Activated T-cell treated with anti-CD3 and anti-CD28 coated beads, Interleukin-2, amount 50 U/mL, for 72 hours (primary cell): ENCODE measurements at regions not wholly inside any gene's neighbourhood (a gene's known extent, or its start where the extent isn't known, plus 50 kb on each side); places are given as distances from the start of the nearest gene placed in this dataset.
"Not testable (repeated sequence)": the region's sequence is repeated elsewhere in the genome, so short reads cannot be mapped to it uniquely, and the experiment has no call there.

Source experiments
- ATAC-seq, 2 donors: fragments of 150-1000 bp; cut with Tn5 transposase; replicated peaks in 1 of 2; 2 replicates each; pipeline ENCODE4 v1.10.0; 2021; ENCODE audit warnings: moderate library complexity in 2 of 2, mild to moderate bottlenecking in 1 of 2
- DNase-seq, 2 donors: peaks; one replicate each; pipeline ENCODE4 v3.0.0; 2021 to 2022; ENCODE audit warnings: mixed read lengths in 1 of 2
- H3K27ac Mint-ChIP-seq: one replicate; pipeline ENCODE4 v1.8.0; 2022; ENCODE audit warnings: mild to moderate bottlenecking, moderate library complexity, mixed read lengths
- H3K27me3 Mint-ChIP-seq: one replicate; pipeline ENCODE4 v1.8.0; 2022; ENCODE audit warnings: low read depth, mixed read lengths
- H3K36me3 Mint-ChIP-seq, 2 donors: one replicate each; pipeline ENCODE4 v1.8.0; 2022; ENCODE audit warnings: mixed read lengths in 2 of 2, mild to moderate bottlenecking in 1 of 2; ENCODE audit not compliant: insufficient read depth in 2 of 2
- H3K4me1 Mint-ChIP-seq: one replicate; pipeline ENCODE4 v1.8.0; 2022; ENCODE audit warnings: low read depth, mixed read lengths
- H3K4me3 Mint-ChIP-seq, 2 donors: one replicate each; pipeline ENCODE4 v1.8.0; 2022; ENCODE audit warnings: mild to moderate bottlenecking in 2 of 2, mixed read lengths in 2 of 2, moderate library complexity in 2 of 2
- H3K9me3 Mint-ChIP-seq, 2 donors: one replicate each; pipeline ENCODE4 v1.8.0; 2022; ENCODE audit warnings: mixed read lengths in 2 of 2

GRCh38 chr10:34904191-34904590, 89.1 kb upstream of the PARD3 start:
- Mint-ChIP-seq H3K36me3 (no peaks in the 10 kb centered on the region), H3K27ac (no peak overlapping the region), H3K4me1 (no peaks in the 10 kb centered on the region), H3K27me3 (no peaks in the 10 kb centered on the region), H3K4me3 (no peak overlapping the region), H3K9me3 (no peaks in the 10 kb centered on the region)
- ATAC-seq (no peak), DNase-seq (no peak)

- no peak for ATAC-seq
- H3K4me1 Mint-ChIP-seq: no peaks in the 10 kb centered on the region
- DNase-seq: no peak
- no peaks in the 10 kb centered on the region for H3K36me3 Mint-ChIP-seq
- no peaks in the 10 kb centered on the region for H3K9me3 Mint-ChIP-seq
- no peak overlapping the region for H3K4me3 Mint-ChIP-seq
- H3K27me3 Mint-ChIP-seq: no peaks in the 10 kb centered on the region
- H3K27ac Mint-ChIP-seq: no peak overlapping the region
Measured at GRCh38 chr10:34899161-34899560, 84.1 kb upstream of the PARD3 start.

- Mint-ChIP-seq H3K9me3 (no peaks in the 10 kb centered on the region), H3K27ac (no peak overlapping the region), H3K27me3 (no peaks in the 10 kb centered on the region), H3K4me1 (no peaks in the 10 kb centered on the region), H3K4me3 (no peak overlapping the region), H3K36me3 (no peaks in the 10 kb centered on the region)
- ATAC-seq (no peak), DNase-seq (no peak)
Measured at GRCh38 chr10:34895977-34896376, 80.9 kb upstream of the PARD3 start.

DNA sequence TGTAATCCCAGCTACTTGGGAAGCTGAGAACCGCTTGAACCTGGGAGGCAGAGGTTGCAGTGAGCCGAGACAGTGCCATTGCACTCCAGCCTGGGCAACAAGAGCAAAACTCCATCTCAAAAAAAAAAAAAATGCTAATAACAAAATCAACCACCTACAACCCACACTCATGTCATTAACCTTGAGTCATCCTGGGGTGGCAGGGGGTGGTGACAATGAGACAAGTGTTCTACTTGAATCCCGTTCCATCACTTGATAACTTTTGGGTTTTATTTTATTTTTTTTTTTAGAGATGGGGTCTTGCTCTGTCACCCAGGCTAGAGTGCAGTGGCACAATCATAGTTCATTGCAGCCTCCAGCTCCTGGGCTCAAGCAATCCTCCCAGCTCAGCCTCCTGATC, 80.0 kb upstream of the PARD3 start:
- not testable (repeated sequence) for H3K9me3 Mint-ChIP-seq, DNase-seq, H3K27me3 Mint-ChIP-seq, H3K4me3 Mint-ChIP-seq, H3K36me3 Mint-ChIP-seq, ATAC-seq, H3K4me1 Mint-ChIP-seq, H3K27ac Mint-ChIP-seq

- H3K4me3 Mint-ChIP-seq, H3K27ac Mint-ChIP-seq, ATAC-seq, DNase-seq, H3K9me3 Mint-ChIP-seq, H3K27me3 Mint-ChIP-seq, H3K4me1 Mint-ChIP-seq, H3K36me3 Mint-ChIP-seq: not testable (repeated sequence)
Measured at GRCh38 chr10:34892521-34892920, 77.4 kb upstream of the PARD3 start.

DNA sequence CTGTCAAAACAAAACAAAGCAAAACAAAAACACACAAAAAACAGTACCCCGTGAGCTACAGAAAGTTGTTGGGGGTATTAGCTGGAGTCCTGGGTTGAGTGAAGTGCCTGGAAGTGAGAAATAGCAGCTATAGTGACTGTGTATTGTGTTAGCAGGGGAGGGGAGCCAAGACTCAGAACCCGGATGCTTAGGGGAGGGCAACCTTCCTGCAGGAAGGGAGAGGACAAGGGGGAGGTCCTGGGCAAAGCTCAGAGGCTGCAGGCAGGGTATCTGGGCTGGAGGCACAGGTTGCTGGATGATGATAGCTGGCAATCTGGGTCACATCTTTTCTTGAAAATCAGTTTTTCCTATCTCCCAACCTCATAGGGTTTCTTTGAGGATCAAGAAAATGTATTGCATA, 75.8 kb upstream of the PARD3 start:
- Mint-ChIP-seq H3K4me3 (no peak overlapping the region), H3K36me3 (no peaks in the 10 kb centered on the region), H3K27ac (no peak overlapping the region), H3K4me1 (no peaks in the 10 kb centered on the region), H3K9me3 (no peaks in the 10 kb centered on the region), H3K27me3 (no peaks in the 10 kb centered on the region)
- no peak for DNase-seq
- ATAC-seq: no peak

GRCh38 chr10:34889004-34889869, 74.1 kb upstream of the PARD3 start:
- no peaks in the 10 kb centered on the region for H3K9me3 Mint-ChIP-seq
- ATAC-seq (no peak), DNase-seq (no peak)
- no peak overlapping the region for H3K27ac Mint-ChIP-seq
- H3K4me1 Mint-ChIP-seq: no peaks in the 10 kb centered on the region
- H3K4me3 Mint-ChIP-seq: no peak overlapping the region
- H3K36me3 Mint-ChIP-seq: no peaks in the 10 kb centered on the region
- no peaks in the 10 kb centered on the region for H3K27me3 Mint-ChIP-seq

GRCh38 chr10:34886906-34887642, 72.0 kb upstream of the PARD3 start:
- DNase-seq (no peak), ATAC-seq (no peak)
- no peak overlapping the region for H3K27ac Mint-ChIP-seq
- H3K9me3 Mint-ChIP-seq: no peaks in the 10 kb centered on the region
- H3K4me3 Mint-ChIP-seq: no peak overlapping the region
- no peaks in the 10 kb centered on the region for H3K36me3 Mint-ChIP-seq
- no peaks in the 10 kb centered on the region for H3K4me1 Mint-ChIP-seq
- H3K27me3 Mint-ChIP-seq: no peaks in the 10 kb centered on the region

DNA sequence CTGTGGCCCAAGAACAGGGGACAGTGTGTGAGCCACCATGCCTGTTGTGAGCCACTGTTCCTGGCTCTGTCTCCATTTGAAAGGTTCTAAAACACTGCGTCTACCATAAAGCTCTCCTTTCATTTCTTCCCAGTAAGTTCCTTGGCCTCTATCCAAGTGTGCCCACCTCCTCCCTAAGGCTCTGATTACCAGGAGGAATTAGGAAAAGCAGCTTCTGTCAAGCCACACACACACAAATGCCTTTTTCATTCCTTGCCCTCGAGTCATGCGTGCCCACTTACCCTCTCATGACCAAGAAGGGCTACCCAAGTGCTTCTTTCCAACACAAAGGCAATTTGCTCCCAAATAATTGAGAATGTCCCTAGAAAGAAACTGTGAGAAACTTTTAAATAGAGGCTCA, 70.8 kb upstream of the PARD3 start:
- no peak overlapping the region for H3K4me3 Mint-ChIP-seq
- no peaks in the 10 kb centered on the region for H3K27me3 Mint-ChIP-seq
- H3K36me3 Mint-ChIP-seq: no peaks in the 10 kb centered on the region
- H3K9me3 Mint-ChIP-seq: no peaks in the 10 kb centered on the region
- H3K27ac Mint-ChIP-seq: no peak overlapping the region
- ATAC-seq (no peak), DNase-seq (no peak)
- H3K4me1 Mint-ChIP-seq: no peaks in the 10 kb centered on the region

GRCh38 chr10:34885011-34885410, 69.9 kb upstream of the PARD3 start:
- H3K9me3 Mint-ChIP-seq: no peaks in the 10 kb centered on the region
- ATAC-seq (no peak), DNase-seq (no peak)
- no peaks in the 10 kb centered on the region for H3K36me3 Mint-ChIP-seq
- no peak overlapping the region for H3K4me3 Mint-ChIP-seq
- no peaks in the 10 kb centered on the region for H3K27me3 Mint-ChIP-seq
- no peaks in the 10 kb centered on the region for H3K4me1 Mint-ChIP-seq
- no peak overlapping the region for H3K27ac Mint-ChIP-seq

GRCh38 chr10:34884272-34884952, 69.3 kb upstream of the PARD3 start:
- Mint-ChIP-seq H3K27me3 (no peaks in the 10 kb centered on the region), H3K27ac (no peak overlapping the region), H3K36me3 (no peaks in the 10 kb centered on the region), H3K4me3 (no peak overlapping the region), H3K4me1 (no peaks in the 10 kb centered on the region), H3K9me3 (no peaks in the 10 kb centered on the region)
- no peak for ATAC-seq
- DNase-seq: no peak

- ATAC-seq (no peak), DNase-seq (no peak)
- no peak overlapping the region for H3K4me3 Mint-ChIP-seq
- H3K9me3 Mint-ChIP-seq: no peaks in the 10 kb centered on the region
- no peaks in the 10 kb centered on the region for H3K36me3 Mint-ChIP-seq
- no peak overlapping the region for H3K27ac Mint-ChIP-seq
- H3K4me1 Mint-ChIP-seq: no peaks in the 10 kb centered on the region
- H3K27me3 Mint-ChIP-seq: peaks cover 5% of the 10 kb centered on the region
Measured at GRCh38 chr10:34880817-34881216, 65.7 kb upstream of the PARD3 start.

DNA sequence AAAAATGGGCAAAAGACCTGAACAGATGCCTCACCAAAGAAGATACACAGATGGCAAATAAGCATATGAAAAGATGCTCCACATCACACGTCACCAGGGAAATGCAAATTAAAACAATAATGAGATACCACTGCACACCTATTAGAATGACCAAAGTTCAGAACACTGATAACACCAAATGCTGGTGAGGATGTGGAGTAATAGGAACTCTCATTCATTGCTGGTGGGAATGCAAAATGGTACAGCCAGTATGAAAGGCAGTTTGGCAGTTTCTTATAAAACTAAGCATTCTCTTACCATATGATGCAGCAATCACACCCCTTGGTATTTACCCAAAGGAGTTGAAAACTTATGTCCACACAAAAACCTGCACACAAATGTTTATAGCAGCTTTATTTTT, 63.6 kb upstream of the PARD3 start:
- H3K4me1 Mint-ChIP-seq, H3K27me3 Mint-ChIP-seq, H3K36me3 Mint-ChIP-seq, H3K4me3 Mint-ChIP-seq, DNase-seq, H3K27ac Mint-ChIP-seq, H3K9me3 Mint-ChIP-seq, ATAC-seq: not testable (repeated sequence)
